ENCODE measurements at regions not wholly inside any gene's neighbourhood (a gene's known extent, or its start where the extent isn't known, plus 50 kb on each side); places are given as distances from the start of the nearest gene placed in this dataset.

- TF ChIP-seq EZH2 (IDR thresholded peaks at IDR 0.05; ENCODE audit: low read depth) (no peak), CTCF (conservative IDR thresholded peaks at IDR 0.05) (no peak)
Measured at GRCh38 chr4:95674521-95674981, 125.8 kb upstream of the UNC5C start.
